ENCODE measurements at regions not wholly inside any gene's neighbourhood (a gene's known extent, or its start where the extent isn't known, plus 50 kb on each side); places are given as distances from the start of the nearest gene placed in this dataset.

- Histone ChIP-seq H3K4me1 (ENCODE audit: insufficient read depth, low read length) (no peaks in the 10 kb centered on the region), H3K4me2 (ENCODE audit: insufficient read depth, low read length) (no peak overlapping the region), H3K9me3 (ENCODE audit: low read depth, low read length) (no peaks in the 10 kb centered on the region), H3K27me3 (ENCODE audit: insufficient read depth, low read length) (no peaks in the 10 kb centered on the region), H4K20me1 (ENCODE audit: insufficient read depth, low read length) (no peaks in the 10 kb centered on the region), H3K36me3 (ENCODE audit: insufficient read depth, low read length) (no peaks in the 10 kb centered on the region), H2AFZ (ENCODE audit: low read length) (no peak overlapping the region), H3K4me3 (ENCODE audit: insufficient read depth, low read length) (no peak overlapping the region), H3K27ac (ENCODE audit: low read depth, low read length) (no peak overlapping the region), H3K79me2 (ENCODE audit: insufficient read depth, low read length) (no peaks in the 10 kb centered on the region)
- DNase-seq (ENCODE audit: insufficient read length, low spot score, missing footprints): no peak
- no peak for TF ChIP-seq CTCF (IDR thresholded peaks at IDR 0.05; ENCODE audit: extremely low read depth, low read depth, low read length)
These were observed 369.1 kb downstream of the JRKL start for GRCh38 chr11:96758957-96759356.

GRCh38 chr11:96760306-96760705, 370.5 kb downstream of the JRKL start:
- no peak for TF ChIP-seq CTCF (IDR thresholded peaks at IDR 0.05; ENCODE audit: extremely low read depth, low read depth, low read length)
- Histone ChIP-seq H3K4me1 (ENCODE audit: insufficient read depth, low read length) (no peaks in the 10 kb centered on the region), H3K27me3 (ENCODE audit: insufficient read depth, low read length) (no peaks in the 10 kb centered on the region), H3K9me3 (ENCODE audit: low read depth, low read length) (no peaks in the 10 kb centered on the region), H3K79me2 (ENCODE audit: insufficient read depth, low read length) (no peaks in the 10 kb centered on the region), H3K4me2 (ENCODE audit: insufficient read depth, low read length) (no peak overlapping the region), H2AFZ (ENCODE audit: low read length) (no peak overlapping the region), H3K36me3 (ENCODE audit: insufficient read depth, low read length) (no peaks in the 10 kb centered on the region), H3K4me3 (ENCODE audit: insufficient read depth, low read length) (no peak overlapping the region), H4K20me1 (ENCODE audit: insufficient read depth, low read length) (no peaks in the 10 kb centered on the region), H3K27ac (ENCODE audit: low read depth, low read length) (no peak overlapping the region)
- DNase-seq (ENCODE audit: insufficient read length, low spot score, missing footprints): no peak

- no peak for DNase-seq (ENCODE audit: insufficient read length, low spot score, missing footprints)
These were observed 371.0 kb downstream of the JRKL start for GRCh38 chr11:96760815-96761214.

GRCh38 chr11:96761451-96761850, 371.6 kb downstream of the JRKL start:
- DNase-seq (ENCODE audit: insufficient read length, low spot score, missing footprints): no peak
- Histone ChIP-seq H4K20me1 (ENCODE audit: insufficient read depth, low read length) (no peaks in the 10 kb centered on the region), H3K27me3 (ENCODE audit: insufficient read depth, low read length) (no peaks in the 10 kb centered on the region), H2AFZ (ENCODE audit: low read length) (no peak overlapping the region), H3K9me3 (ENCODE audit: low read depth, low read length) (no peaks in the 10 kb centered on the region), H3K4me3 (ENCODE audit: insufficient read depth, low read length) (no peak overlapping the region), H3K27ac (ENCODE audit: low read depth, low read length) (no peak overlapping the region), H3K4me2 (ENCODE audit: insufficient read depth, low read length) (no peak overlapping the region), H3K36me3 (ENCODE audit: insufficient read depth, low read length) (no peaks in the 10 kb centered on the region), H3K4me1 (ENCODE audit: insufficient read depth, low read length) (no peaks in the 10 kb centered on the region), H3K79me2 (ENCODE audit: insufficient read depth, low read length) (no peaks in the 10 kb centered on the region)
- no peak for TF ChIP-seq CTCF (IDR thresholded peaks at IDR 0.05; ENCODE audit: extremely low read depth, low read depth, low read length)

More at GRCh38 chr11:96760815-96761214, 371.0 kb downstream of the JRKL start:
- Histone ChIP-seq H3K27me3 (ENCODE audit: insufficient read depth, low read length) (no peaks in the 10 kb centered on the region), H3K4me1 (ENCODE audit: insufficient read depth, low read length) (no peaks in the 10 kb centered on the region), H3K4me2 (ENCODE audit: insufficient read depth, low read length) (no peak overlapping the region), H3K36me3 (ENCODE audit: insufficient read depth, low read length) (no peaks in the 10 kb centered on the region), H3K27ac (ENCODE audit: low read depth, low read length) (no peak overlapping the region), H3K4me3 (ENCODE audit: insufficient read depth, low read length) (no peak overlapping the region), H3K79me2 (ENCODE audit: insufficient read depth, low read length) (no peaks in the 10 kb centered on the region), H4K20me1 (ENCODE audit: insufficient read depth, low read length) (no peaks in the 10 kb centered on the region), H2AFZ (ENCODE audit: low read length) (no peak overlapping the region), H3K9me3 (ENCODE audit: low read depth, low read length) (no peaks in the 10 kb centered on the region)
- TF ChIP-seq CTCF (IDR thresholded peaks at IDR 0.05; ENCODE audit: extremely low read depth, low read depth, low read length): no peak

All from osteoblast (primary cell).